MM.1S (cell line): ENCODE measurements at regions not wholly inside any gene's neighbourhood (a gene's known extent, or its start where the extent isn't known, plus 50 kb on each side); places are given as distances from the start of the nearest gene placed in this dataset.

Source experiments
- DNase-seq: peaks from one replicate; pipeline ENCODE4 v3.0.0-alpha.2; 2015
- H2AFZ ChIP-seq: fragments of 300-600 bp; sonication (generic); 2 replicates; pipeline ENCODE4 v1.6.0; 2016; ENCODE audit warnings: antibody characterized with exemption, low read length
- H3F3A ChIP-seq: fragments of 300-600 bp; sonication (generic); 2 replicates; pipeline ENCODE4 v1.6.1; 2016; ENCODE audit warnings: mild to moderate bottlenecking, antibody characterized with exemption, low read length, moderate library complexity, mixed read lengths; ENCODE audit not compliant: insufficient read depth
- H3K27ac ChIP-seq: fragments of 300-600 bp; sonication (generic); 2 replicates; pipeline ENCODE4 v1.5.1; 2016; ENCODE audit warnings: mild to moderate bottlenecking, low read length
- H3K27me3 ChIP-seq: fragments of 300-600 bp; sonication (generic); replicated peaks from 2 replicates; pipeline ENCODE4 v1.6.0; 2016; ENCODE audit warnings: low read length; ENCODE audit not compliant: insufficient read depth
- H3K36me3 ChIP-seq: fragments of 300-600 bp; sonication (generic); replicated peaks from 2 replicates; pipeline ENCODE4 v1.6.1; 2016; ENCODE audit warnings: mild to moderate bottlenecking, low read length, mixed read lengths; ENCODE audit not compliant: insufficient read depth
- H3K4me1 ChIP-seq: fragments of 300-600 bp; sonication (generic); 2 replicates; pipeline ENCODE4 v1.6.1; 2016; ENCODE audit warnings: low read length, mixed read lengths
- H3K4me2 ChIP-seq: fragments of 300-600 bp; sonication (generic); 2 replicates; pipeline ENCODE4 v1.6.0; 2016; ENCODE audit warnings: low read depth, low read length
- H3K4me3 ChIP-seq: fragments of 300-600 bp; sonication (generic); 2 replicates; pipeline ENCODE4 v1.5.1; 2016; ENCODE audit warnings: low read length, mixed read lengths
- H3K79me2 ChIP-seq: fragments of 300-600 bp; sonication (generic); 2 replicates; pipeline ENCODE4 v1.6.1; 2016; ENCODE audit warnings: mixed run types, low read length, mixed read lengths
- H3K9ac ChIP-seq: fragments of 300-600 bp; sonication (generic); 2 replicates; pipeline ENCODE4 v1.6.1; 2016; ENCODE audit warnings: low read length, mixed read lengths
- H3K9me2 ChIP-seq: fragments of 300-600 bp; sonication (generic); replicated peaks from 2 replicates; pipeline ENCODE4 v1.6.1; 2016; ENCODE audit warnings: mild to moderate bottlenecking, low read length, mixed read lengths; ENCODE audit not compliant: insufficient read depth
- H3K9me3 ChIP-seq: fragments of 300-600 bp; sonication (generic); replicated peaks from 2 replicates; pipeline ENCODE4 v1.6.1; 2016; ENCODE audit warnings: mild to moderate bottlenecking, low read length, mixed read lengths; ENCODE audit not compliant: insufficient read depth
- H4K20me1 ChIP-seq: fragments of 300-600 bp; sonication (generic); 2 replicates; pipeline ENCODE4 v1.6.1; 2016; ENCODE audit warnings: mild to moderate bottlenecking, low read length, moderate library complexity, mixed read lengths; ENCODE audit not compliant: insufficient read depth
- EZH2 ChIP-seq: fragments of 300-600 bp; sonication (generic); optimal IDR thresholded peaks from 2 replicates; pipeline ENCODE3; 2017; ENCODE audit warnings: low read depth, mild to moderate bottlenecking, antibody characterized with exemption, low read length, mixed read lengths
- EZH2phosphoT487 ChIP-seq: fragments of 300-600 bp; sonication (generic); IDR thresholded peaks from 2 replicates; pipeline ENCODE4 v1.6.1; 2018; ENCODE audit warnings: antibody characterized with exemption, low read length
- TF ChIP-seq, protein P1 (sequence below): fragments of 300-600 bp; sonication (generic); IDR thresholded peaks from 2 replicates; pipeline ENCODE4 v1.5.1; 2016; ENCODE audit warnings: antibody characterized with exemption, low read length, mixed read lengths

DNA sequence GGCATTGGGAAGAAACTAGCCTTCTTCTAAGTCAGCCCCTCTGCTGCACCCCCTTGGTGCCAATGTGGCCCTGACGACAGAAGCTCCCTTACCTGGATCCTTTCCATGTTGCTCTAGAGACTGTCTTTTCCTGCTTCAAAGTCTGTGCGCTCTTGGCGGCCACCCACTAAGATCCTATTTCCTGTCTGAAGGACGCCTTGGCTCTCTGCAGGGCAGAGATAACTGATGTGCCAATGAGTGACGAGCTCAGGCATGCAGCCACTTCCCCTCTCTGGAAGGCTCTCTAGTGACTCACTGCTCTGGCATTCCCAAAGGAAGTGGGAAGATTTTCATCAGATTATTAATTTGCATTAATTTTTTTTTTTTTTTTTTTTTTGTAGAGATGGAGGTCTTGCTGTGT lies 273.5 kb downstream of the CDH20 start:
- TF ChIP-seq EZH2phosphoT487 (no peak), EZH2 (no peak)
- TF ChIP-seq, protein P1, sequence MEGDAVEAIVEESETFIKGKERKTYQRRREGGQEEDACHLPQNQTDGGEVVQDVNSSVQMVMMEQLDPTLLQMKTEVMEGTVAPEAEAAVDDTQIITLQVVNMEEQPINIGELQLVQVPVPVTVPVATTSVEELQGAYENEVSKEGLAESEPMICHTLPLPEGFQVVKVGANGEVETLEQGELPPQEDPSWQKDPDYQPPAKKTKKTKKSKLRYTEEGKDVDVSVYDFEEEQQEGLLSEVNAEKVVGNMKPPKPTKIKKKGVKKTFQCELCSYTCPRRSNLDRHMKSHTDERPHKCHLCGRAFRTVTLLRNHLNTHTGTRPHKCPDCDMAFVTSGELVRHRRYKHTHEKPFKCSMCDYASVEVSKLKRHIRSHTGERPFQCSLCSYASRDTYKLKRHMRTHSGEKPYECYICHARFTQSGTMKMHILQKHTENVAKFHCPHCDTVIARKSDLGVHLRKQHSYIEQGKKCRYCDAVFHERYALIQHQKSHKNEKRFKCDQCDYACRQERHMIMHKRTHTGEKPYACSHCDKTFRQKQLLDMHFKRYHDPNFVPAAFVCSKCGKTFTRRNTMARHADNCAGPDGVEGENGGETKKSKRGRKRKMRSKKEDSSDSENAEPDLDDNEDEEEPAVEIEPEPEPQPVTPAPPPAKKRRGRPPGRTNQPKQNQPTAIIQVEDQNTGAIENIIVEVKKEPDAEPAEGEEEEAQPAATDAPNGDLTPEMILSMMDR: no peak
- Histone ChIP-seq H3K4me3 (no peak overlapping the region), H2AFZ (no peak overlapping the region)

DNA sequence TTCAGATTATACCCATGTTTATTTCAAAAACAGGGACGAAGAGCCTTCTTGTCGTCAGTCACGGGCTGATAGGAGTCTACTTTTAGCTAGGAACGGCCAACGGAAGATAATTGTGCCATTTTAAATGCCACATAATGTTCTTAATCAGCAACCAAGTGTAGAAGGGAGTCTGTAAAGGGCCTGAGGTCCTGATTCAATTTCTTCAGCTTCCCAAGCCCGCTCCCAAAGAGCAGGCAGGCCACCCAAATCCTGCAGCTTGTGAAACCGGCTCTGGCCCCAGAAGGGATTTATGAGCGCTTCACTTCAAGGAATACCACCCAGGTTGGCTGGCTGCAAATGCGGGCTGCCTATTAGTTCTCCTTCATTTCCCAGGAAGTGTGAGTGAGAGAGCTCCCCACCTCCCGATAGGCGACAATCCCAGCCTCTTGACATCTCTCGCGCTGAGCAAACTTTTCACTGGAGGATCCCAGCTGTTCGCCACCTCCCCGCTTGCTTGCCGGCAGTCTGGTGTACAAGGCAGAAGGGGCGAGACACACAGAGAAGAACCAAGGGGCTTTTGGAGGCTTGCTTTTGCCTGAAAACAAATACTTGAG lies 272.9 kb downstream of the CDH20 start:
- Histone ChIP-seq H3K4me3 (no peak overlapping the region), H3K36me3 (no peaks in the 10 kb centered on the region), H2AFZ (no peak overlapping the region), H3K9me3 (no peaks in the 10 kb centered on the region), H3K27ac (no peak overlapping the region), H3K79me2 (no peaks in the 10 kb centered on the region), H3K4me1 (no peaks in the 10 kb centered on the region), H4K20me1 (no peaks in the 10 kb centered on the region), H3K27me3 (no peaks in the 10 kb centered on the region), H3F3A (no peaks in the 10 kb centered on the region), H3K9ac (no peak overlapping the region), H3K4me2 (no peak overlapping the region), H3K9me2 (no peaks in the 10 kb centered on the region)
- TF ChIP-seq EZH2phosphoT487 (no peak), EZH2 (no peak)
- TF ChIP-seq, protein P1: no peak
- DNase-seq: no peak

More for the DNA sequence above, 273.5 kb downstream of the CDH20 start:
- H3K9ac ChIP-seq: no peak overlapping the region
- no peaks in the 10 kb centered on the region for H3K4me1 ChIP-seq
- H3K79me2 ChIP-seq: no peaks in the 10 kb centered on the region
- no peak overlapping the region for H3K27ac ChIP-seq
- no peak overlapping the region for H3K4me2 ChIP-seq
- DNase-seq: no peak
- no peaks in the 10 kb centered on the region for H3K9me3 ChIP-seq
- H3K36me3 ChIP-seq: no peaks in the 10 kb centered on the region
- H3K9me2 ChIP-seq: no peaks in the 10 kb centered on the region
- H3F3A ChIP-seq: no peaks in the 10 kb centered on the region
- H3K27me3 ChIP-seq: no peaks in the 10 kb centered on the region
- H4K20me1 ChIP-seq: no peaks in the 10 kb centered on the region

DNA sequence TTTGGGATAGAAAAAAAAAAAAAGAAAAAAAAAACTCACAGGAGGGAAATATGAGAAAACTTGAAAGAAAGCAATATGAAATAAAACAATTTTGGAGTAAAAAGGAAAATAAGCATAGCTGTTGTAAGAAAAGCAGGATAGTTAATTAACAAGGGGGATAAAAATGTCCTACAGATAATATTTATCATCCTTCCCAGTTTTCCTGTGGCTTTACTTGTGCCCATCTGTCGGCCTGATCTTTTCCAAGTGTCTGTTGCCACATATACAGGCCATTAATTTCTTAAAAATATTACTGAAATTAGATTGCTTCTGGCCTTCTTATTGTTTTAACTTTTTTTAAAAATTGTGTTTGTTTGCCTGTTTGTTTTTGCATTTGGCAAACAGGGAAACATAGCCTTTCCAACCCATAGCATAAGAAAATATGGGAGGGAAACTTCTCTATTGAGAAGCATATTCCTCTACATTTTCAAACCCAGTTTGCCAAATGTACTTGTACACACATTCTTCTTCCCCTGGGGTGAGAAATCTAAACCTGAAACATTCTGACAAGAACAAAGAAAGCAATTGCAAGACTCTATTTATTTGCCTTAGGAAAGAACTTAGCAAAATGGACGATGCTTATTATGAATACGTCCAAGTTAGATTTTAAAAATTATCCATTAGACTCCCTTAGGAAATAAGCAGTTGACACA lies 272.3 kb downstream of the CDH20 start:
- Histone ChIP-seq H3K9me2 (no peaks in the 10 kb centered on the region), H3K79me2 (no peaks in the 10 kb centered on the region), H3F3A (no peaks in the 10 kb centered on the region), H3K4me1 (no peaks in the 10 kb centered on the region), H4K20me1 (no peaks in the 10 kb centered on the region), H3K27me3 (no peaks in the 10 kb centered on the region), H3K9ac (no peak overlapping the region), H3K36me3 (no peaks in the 10 kb centered on the region), H3K9me3 (no peaks in the 10 kb centered on the region), H2AFZ (no peak overlapping the region), H3K27ac (no peak overlapping the region), H3K4me2 (no peak overlapping the region), H3K4me3 (no peak overlapping the region)
- TF ChIP-seq EZH2 (no peak), EZH2phosphoT487 (no peak)
- TF ChIP-seq, protein P1: no peak
- no peak for DNase-seq
